GM18526 (cell line): ENCODE measurements at regions not wholly inside any gene's neighbourhood (a gene's known extent, or its start where the extent isn't known, plus 50 kb on each side); places are given as distances from the start of the nearest gene placed in this dataset.

Source experiments
- POLR2A ChIP-seq: IDR thresholded peaks from 3 replicates; pipeline ENCODE4 v1.6.1; 2011; ENCODE audit not compliant: insufficient read length; ENCODE audit errors: extremely low read depth

DNA sequence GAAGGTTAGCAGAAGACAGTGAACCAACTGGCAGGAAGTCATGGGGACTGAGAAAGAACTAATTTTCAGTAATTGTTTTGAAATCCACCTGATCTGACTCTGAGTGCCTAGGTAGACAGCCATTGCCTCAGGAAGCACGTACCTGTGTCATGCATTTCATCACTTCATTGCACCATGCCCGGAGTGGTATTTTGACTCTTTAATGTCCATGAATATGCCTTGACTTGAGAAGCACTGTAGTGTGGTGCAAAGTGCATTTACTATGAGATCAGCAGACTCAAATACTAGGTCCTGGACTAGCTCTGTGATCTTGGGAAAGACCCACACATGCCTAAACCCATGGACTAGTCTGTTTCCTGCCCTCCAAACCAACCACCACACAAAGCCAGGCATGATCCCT, 370.9 kb upstream of the MARCKS start:
- TF ChIP-seq POLR2A, result no peak

GRCh38 chr6:113487489-113488058, 369.6 kb upstream of the MARCKS start:
- no peak for TF ChIP-seq POLR2A

DNA sequence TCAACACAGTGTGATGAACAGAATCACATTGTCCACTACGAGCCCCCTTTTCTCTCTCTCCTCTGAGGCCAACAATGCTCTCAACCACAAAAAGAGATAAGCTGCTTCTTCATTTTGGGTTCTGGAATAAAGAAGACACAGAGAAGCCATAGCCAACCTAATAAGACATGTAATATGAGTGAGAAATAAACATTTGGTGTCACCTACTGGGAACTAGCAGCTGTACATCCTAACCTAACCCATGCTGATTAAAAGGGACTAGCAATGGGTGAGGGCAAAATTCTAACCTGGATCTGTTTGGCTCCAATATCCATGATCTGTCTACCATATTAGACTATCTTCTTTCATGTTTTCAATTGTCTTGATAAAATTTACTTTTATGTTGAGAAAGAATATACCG, 369.1 kb upstream of the MARCKS start:
- no peak for TF ChIP-seq POLR2A

GRCh38 chr6:113488812-113489685, 368.1 kb upstream of the MARCKS start:
- TF ChIP-seq POLR2A, result no peak

GRCh38 chr6:113489952-113490746, 367.0 kb upstream of the MARCKS start:
- no peak for TF ChIP-seq POLR2A

GRCh38 chr6:113491376-113491775, 365.8 kb upstream of the MARCKS start:
- TF ChIP-seq POLR2A, result no peak

DNA sequence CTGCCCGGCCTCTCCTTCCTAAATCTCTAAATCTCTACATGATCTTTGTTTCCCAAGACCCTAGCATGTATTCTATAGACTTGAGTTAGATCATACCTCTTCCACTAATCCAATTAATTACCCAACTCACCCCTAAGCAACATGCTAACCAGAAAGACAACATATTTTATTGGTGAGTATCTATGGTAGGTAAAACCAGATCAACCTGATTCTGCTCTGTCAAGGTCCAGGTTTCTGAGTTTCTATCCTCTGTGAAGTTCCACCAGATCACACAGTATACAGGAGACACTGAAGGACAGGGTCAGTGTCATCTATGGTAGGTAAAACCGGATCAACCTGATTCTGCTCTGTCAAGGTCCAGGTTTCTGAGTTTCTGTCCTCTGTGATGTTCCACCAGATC, 363.2 kb upstream of the MARCKS start:
- no peak for TF ChIP-seq POLR2A

GRCh38 chr6:113495521-113495920, 361.6 kb upstream of the MARCKS start:
- TF ChIP-seq POLR2A, result no peak

DNA sequence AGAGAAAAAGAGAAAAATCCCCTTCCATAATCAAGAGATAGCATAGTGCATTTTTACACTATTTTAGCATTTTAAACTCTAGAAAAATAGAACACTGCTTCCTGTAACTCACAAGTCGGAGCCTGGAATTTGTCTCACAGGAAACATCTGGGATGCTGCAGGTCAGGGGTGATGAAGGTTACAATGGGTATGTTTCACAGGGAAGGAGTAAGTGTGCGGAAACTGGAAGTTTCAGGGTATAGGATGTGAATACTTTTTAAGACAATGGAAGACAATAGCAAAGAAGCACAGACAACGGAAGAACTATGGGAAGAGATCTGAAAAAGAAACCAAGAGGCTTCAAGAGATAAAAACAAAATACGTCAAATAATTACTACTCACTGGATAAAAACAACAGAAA, 361.0 kb upstream of the MARCKS start:
- TF ChIP-seq POLR2A, result no peak

- no peak for TF ChIP-seq POLR2A
These were observed 356.9 kb upstream of the MARCKS start for GRCh38 chr6:113500221-113500620.

- TF ChIP-seq POLR2A, result no peak
These were observed 352.0 kb upstream of the MARCKS start for GRCh38 chr6:113505084-113505699.

GRCh38 chr6:113508249-113508648, 348.9 kb upstream of the MARCKS start:
- TF ChIP-seq POLR2A, result no peak

DNA sequence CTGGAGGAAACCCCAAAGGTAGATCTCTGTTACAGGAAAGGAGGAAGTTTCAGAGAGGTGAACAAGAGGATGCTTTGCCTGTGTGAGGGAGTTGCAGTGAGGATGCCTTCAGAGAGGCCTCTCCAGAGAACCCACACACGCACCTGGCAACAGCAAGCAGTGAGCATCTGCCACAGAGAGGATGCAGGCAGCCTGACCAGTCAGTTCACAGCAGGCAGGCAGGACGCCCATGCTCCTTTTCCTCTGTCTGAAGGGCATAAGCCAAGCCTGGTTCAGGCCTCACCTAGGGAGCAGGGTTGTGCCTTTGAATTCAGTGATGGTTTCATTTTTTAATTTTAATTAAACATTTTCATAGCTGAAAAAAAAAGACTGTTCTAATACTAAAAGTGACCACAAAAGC, 346.0 kb upstream of the MARCKS start:
- TF ChIP-seq POLR2A, result no peak

DNA sequence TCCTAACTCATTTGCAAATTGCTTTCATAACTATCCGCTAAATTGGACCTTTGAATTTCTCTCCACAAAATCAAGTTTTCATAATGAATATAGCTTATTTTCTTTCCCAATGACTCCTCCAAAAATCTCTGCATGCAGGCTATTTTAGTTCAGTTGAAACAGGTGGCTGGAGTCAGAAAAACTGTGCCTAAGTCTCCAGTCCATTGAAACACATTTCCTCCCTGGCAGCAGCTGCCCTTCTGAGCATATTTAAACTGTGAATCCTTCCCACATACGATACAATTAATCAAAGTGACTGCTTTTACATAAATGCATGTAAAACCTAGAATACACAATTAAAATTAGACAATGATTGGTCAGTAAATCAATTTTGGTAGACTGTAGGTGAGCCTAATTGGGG, 344.6 kb upstream of the MARCKS start:
- TF ChIP-seq POLR2A, result no peak

DNA sequence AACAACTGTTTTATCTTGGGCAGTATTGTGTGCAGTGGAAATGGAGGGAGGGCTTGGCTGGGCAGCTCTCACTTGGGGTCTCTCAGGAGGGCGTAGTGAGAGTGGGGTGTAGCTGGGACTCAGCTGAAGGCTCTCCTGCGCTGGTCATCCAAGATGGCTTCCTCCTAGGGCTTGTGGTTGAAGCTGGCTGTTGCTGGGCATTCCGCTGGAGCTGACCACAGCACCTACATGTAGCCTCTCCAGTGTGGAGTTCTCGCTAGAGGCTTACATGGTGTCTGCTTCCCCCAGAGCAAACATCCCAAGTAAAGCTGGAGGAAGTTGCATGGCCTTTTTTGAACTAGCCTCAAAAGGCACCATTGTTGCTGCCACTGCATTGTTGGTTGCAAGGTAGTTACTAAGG, 344.1 kb upstream of the MARCKS start:
- no peak for TF ChIP-seq POLR2A
